ENCODE measurements at regions not wholly inside any gene's neighbourhood (a gene's known extent, or its start where the extent isn't known, plus 50 kb on each side); places are given as distances from the start of the nearest gene placed in this dataset.

DNA sequence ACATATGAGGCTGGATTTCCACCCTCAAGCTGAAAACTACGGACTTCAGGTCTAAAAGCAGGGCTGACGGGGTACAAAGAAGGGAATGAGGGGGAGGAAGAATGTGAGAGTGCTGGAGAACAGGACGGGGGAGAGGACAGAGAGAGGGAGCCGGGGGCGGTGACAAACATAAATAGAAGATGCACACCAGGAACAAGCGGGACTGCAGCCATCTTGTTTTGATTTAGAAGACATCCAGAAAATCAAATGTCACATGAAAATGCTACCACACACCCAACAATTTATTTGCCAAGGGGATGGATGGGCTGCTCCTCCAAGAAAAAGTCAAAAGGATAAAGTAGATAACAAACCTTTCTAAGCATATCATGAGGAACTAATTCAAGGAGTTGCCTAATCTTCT lies 59.2 kb upstream of the FHL2 start:
- Histone ChIP-seq H3K9me3 (ENCODE audit: low read length) (peaks cover 2% of the 10 kb centered on the region), H3K36me3 (ENCODE audit: insufficient read depth, low read length) (no peaks in the 10 kb centered on the region), H3K4me3 (ENCODE audit: low read length) (no peak overlapping the region), H3K4me1 (ENCODE audit: insufficient read depth, low read length) (no peaks in the 10 kb centered on the region), H2AFZ (ENCODE audit: low read depth, low read length) (no peak overlapping the region), H3K27me3 (ENCODE audit: insufficient read depth, low read length) (no peaks in the 10 kb centered on the region)

DNA sequence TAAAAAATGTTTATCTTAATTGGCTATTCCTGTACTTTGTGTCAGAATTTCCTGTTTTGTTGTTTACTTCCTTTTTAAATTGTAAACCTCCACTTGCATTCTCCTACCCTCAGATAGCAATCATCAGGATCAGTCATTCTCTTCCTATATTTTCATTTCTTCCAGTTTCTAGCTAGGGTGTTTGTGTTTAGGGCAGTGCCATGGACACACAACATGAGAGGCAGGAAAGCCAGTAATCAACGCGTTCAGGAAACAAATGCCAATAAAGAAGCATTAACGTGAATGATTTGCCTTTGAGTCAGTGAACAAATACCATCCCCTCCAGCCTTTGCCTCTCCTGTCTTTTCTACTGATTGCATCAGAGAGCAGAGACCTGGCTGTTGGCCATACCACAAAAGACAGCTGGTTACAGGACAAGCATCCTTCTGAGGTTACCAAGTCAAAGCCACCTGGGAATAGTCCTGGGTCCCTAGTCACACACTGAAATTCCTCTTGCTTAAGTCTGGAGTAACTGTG lies 56.7 kb upstream of the FHL2 start:
- H2AFZ ChIP-seq (ENCODE audit: low read depth, low read length): no peak overlapping the region
- no peak overlapping the region for H3K4me3 ChIP-seq (ENCODE audit: low read length)
- no peaks in the 10 kb centered on the region for H3K4me1 ChIP-seq (ENCODE audit: insufficient read depth, low read length)
- H3K36me3 ChIP-seq (ENCODE audit: insufficient read depth, low read length): no peaks in the 10 kb centered on the region
- no peaks in the 10 kb centered on the region for H3K27me3 ChIP-seq (ENCODE audit: insufficient read depth, low read length)
- H3K9me3 ChIP-seq (ENCODE audit: low read length): peaks cover 2% of the 10 kb centered on the region

DNA sequence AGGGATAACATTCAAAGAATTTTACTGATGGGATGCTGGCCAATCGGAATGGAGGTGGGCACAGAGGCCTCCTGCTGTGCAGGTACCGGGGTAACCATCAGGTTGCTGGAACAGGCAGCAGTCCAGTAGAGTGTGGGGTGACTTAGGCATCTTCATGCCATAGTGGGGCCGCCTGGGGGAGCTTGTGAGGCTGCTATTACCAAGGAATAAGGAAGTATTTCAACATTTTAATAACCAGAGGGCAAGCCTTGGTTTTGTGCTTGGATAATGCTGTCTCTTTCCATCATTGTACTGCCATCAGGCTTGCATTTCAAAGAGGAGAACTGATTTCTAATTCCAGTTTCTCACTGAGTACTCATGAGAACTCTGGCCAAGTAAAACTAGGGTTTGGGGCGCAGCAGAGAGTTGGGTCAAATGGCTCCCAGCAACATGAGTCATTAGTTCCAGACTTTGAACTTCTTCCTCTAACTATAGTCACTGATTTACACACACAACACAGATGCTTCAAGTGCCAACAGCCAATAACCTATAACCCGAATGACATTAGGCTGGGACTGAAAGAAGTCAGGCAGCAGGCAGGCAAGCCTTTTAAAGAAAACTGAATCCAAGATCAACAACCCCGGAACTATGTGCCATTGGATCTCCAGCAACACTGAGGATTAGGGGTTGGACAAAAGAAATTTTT lies 56.1 kb upstream of the FHL2 start:
- H3K9me3 ChIP-seq (ENCODE audit: low read length): peaks cover 2% of the 10 kb centered on the region
- H3K36me3 ChIP-seq (ENCODE audit: insufficient read depth, low read length): no peaks in the 10 kb centered on the region
- H3K4me3 ChIP-seq (ENCODE audit: low read length): no peak overlapping the region
- no peaks in the 10 kb centered on the region for H3K4me1 ChIP-seq (ENCODE audit: insufficient read depth, low read length)
- H3K27me3 ChIP-seq (ENCODE audit: insufficient read depth, low read length): no peaks in the 10 kb centered on the region
- no peak overlapping the region for H2AFZ ChIP-seq (ENCODE audit: low read depth, low read length)

DNA sequence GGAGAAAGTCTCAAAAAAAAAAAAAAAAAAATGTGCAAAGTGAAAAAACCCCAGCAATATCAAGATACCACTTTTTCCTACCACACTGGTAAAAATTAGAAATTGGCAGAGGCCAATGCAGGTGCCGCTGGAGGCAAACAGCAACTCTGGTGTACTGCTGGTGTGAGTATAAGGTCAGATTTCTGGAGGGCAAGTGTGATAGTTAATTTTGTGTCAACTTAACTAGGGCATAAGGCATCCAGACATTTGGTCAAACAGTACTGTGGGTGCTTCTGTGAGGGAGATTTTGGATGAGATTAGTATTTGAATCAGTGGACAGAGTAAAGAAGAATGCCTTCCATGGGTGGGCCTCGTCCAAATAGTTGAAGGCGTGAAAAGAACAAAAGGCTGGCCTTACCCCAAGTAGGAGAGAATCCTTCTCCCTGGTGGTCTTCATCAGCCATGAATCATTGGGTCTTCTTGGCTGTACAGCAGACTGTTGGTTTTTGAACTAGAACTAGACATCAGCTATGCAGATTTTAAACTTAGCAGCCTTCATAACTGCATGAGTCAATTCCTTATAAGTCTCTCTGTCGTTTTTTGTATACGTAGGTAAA lies 52.8 kb upstream of the FHL2 start:
- Histone ChIP-seq H2AFZ (ENCODE audit: low read depth, low read length) (no peak overlapping the region), H3K4me3 (ENCODE audit: low read length) (no peak overlapping the region), H3K4me1 (ENCODE audit: insufficient read depth, low read length) (no peaks in the 10 kb centered on the region), H3K27me3 (ENCODE audit: insufficient read depth, low read length) (no peaks in the 10 kb centered on the region), H3K36me3 (ENCODE audit: insufficient read depth, low read length) (no peaks in the 10 kb centered on the region), H3K9me3 (ENCODE audit: low read length) (no peaks in the 10 kb centered on the region)

DNA sequence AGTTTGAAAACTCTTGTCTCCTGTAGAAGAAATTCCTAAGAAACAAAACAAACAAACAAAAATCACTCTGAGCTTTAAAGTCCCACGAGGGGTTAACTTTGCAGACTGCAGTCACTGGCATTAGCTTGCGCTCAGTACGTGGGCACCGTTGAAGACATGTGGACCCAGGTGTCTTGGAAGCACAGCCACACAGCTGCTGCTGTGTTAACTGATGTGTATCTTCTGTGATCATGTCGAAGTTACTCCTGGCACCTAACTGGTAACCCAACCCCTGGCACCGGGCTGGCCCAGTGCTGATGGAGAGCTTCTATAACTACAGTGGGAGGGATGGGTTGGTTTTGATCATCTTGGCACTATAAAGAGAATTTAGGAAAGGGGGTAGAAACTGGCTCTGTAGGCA lies 51.6 kb upstream of the FHL2 start:
- Histone ChIP-seq H3K4me3 (ENCODE audit: low read length) (no peak overlapping the region), H2AFZ (ENCODE audit: low read depth, low read length) (no peak overlapping the region), H3K27me3 (ENCODE audit: insufficient read depth, low read length) (no peaks in the 10 kb centered on the region), H3K36me3 (ENCODE audit: insufficient read depth, low read length) (no peaks in the 10 kb centered on the region), H3K9me3 (ENCODE audit: low read length) (no peaks in the 10 kb centered on the region), H3K4me1 (ENCODE audit: insufficient read depth, low read length) (no peaks in the 10 kb centered on the region)

DNA sequence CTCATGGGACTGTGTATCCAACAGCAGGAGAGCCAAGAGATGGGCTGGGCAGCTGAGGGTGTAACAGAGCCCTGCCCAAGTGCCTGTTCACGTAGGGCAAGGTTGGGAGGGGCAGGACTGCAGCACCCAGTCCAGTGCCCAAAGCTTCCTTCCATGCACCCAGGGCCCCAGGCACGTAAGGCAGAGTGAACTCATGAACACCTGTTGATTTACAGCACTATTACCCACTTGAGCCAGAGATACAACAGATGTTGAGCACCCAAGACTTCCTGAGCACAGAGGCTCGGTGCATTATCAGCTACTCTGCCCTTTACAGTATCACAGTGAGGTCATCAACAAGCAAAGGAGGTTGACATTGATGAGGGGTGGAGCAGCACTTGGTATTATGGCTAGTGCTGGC lies 50.2 kb upstream of the FHL2 start:
- no peaks in the 10 kb centered on the region for H3K4me1 ChIP-seq (ENCODE audit: insufficient read depth, low read length)
- no peaks in the 10 kb centered on the region for H3K27me3 ChIP-seq (ENCODE audit: insufficient read depth, low read length)
- H3K9me3 ChIP-seq (ENCODE audit: low read length): no peaks in the 10 kb centered on the region
- no peaks in the 10 kb centered on the region for H3K36me3 ChIP-seq (ENCODE audit: insufficient read depth, low read length)
- no peak overlapping the region for H2AFZ ChIP-seq (ENCODE audit: low read depth, low read length)
- H3K4me3 ChIP-seq (ENCODE audit: low read length): no peak overlapping the region
